ENCODE measurements at regions not wholly inside any gene's neighbourhood (a gene's known extent, or its start where the extent isn't known, plus 50 kb on each side); places are given as distances from the start of the nearest gene placed in this dataset.

DNA sequence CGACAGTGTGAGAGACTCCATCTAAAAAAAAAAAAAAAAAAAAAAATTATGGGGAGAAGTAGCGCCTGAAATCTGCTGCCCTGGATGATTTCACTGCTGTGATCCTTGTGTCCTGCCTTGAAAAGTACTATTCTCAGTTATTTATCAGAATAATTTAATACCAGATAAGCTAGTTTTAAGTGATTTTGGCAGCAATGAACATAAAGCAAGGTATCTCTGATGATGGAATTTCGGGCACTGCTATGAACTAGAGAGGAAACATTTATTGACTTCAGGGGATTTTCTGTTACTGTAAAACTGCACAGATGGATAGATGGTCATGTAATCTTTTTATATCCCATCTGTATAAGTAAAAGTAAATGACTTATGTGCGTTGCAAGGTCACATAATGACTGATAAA, 619.1 kb upstream of the ANKRD30A start:
- TF ChIP-seq POLR2AphosphoS5 (IDR thresholded peaks at IDR 0.05) (no peak), CTCF (IDR thresholded peaks at IDR 0.05) (no peak), POLR2A (IDR thresholded peaks at IDR 0.05) (no peak)
